ENCODE measurements at regions not wholly inside any gene's neighbourhood (a gene's known extent, or its start where the extent isn't known, plus 50 kb on each side); places are given as distances from the start of the nearest gene placed in this dataset.

DNA sequence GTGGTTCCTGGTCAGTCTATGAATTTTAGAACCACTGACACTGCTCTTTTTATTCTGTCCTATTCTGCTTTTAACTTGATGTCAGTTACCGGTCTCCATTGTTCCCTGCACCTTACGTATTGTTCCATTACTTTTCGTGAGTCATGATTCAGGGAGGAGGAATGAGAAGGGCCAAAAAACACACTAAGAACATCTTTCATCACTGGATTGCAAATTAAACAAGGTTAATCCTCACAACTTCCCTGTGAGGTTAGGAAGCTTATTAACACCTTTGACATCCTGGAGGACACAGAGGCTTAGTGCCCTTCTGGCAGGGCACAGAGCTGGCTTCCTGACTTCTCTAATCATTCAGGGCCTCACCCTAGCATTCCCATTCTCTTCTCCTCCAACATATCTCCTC is 227.6 kb upstream of the SATB1 start:
- H3K9me3 ChIP-seq (ENCODE audit: control insufficient read depth, insufficient read depth, low read length) = no peaks in the 10 kb centered on the region
- no peaks in the 10 kb centered on the region for H3K36me3 ChIP-seq (ENCODE audit: insufficient read depth, low read length)
- no peaks in the 10 kb centered on the region for H3K4me1 ChIP-seq (ENCODE audit: insufficient read depth, low read length)
- H3K9ac ChIP-seq (ENCODE audit: low read depth, low read length) = no peak overlapping the region

DNA sequence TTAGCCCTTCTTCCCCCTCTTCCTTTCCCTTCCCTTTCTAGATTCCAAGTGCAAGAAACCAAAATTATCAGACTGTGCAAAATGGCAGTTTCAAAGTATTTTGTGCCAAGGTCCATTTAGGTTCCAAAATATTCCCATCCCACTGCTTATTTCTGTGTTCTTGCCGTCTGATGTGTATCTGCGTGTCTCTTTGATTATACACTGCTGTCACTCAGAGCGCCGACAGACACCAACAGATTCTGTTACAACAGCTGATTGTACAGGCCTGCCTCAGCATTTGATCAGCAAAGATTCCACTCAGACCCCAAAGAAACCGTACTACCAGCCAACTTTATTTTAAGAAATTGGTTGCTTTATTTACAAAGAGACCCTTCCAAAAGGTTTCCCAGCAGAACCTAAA is 225.6 kb upstream of the SATB1 start:
- Histone ChIP-seq H3K36me3 (ENCODE audit: insufficient read depth, low read length) (no peaks in the 10 kb centered on the region), H3K4me1 (ENCODE audit: insufficient read depth, low read length) (no peaks in the 10 kb centered on the region), H3K9ac (ENCODE audit: low read depth, low read length) (no peak overlapping the region), H3K9me3 (ENCODE audit: control insufficient read depth, insufficient read depth, low read length) (no peaks in the 10 kb centered on the region)

DNA sequence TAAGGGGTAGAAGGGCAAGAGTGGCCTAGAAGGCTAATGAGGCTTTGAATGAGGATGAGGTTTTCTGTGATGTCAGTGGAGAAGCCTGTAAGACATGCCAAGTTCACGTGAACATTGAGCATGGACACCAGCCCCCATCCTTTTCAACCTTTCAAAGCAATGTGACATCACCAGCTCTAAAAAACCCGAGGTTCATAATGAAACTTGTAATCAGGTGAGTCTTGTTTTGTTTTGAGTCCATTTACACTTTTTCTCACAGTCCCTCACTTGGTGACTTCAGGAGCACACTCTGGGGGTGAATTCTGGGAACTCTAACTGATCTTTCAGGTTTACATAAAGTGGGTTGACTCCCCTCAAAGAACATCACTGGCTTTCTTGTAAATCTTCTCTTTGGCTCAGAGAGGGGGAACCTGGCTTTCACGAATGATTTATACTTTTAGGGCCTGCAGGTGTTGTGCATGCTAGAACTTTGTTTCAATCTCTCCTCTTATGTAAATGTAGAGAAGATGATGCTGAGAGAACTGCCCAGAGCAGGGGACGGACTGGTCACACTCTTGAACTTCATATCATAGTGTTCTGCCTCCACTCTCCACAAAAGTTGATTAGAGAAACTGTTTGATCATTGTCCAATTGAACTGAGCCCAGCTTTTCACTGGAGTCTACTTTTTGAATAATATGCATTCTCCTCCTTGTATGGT is 224.7 kb upstream of the SATB1 start:
- Histone ChIP-seq H3K9me3 (ENCODE audit: control insufficient read depth, insufficient read depth, low read length) (no peaks in the 10 kb centered on the region), H3K4me1 (ENCODE audit: insufficient read depth, low read length) (no peaks in the 10 kb centered on the region), H3K9ac (ENCODE audit: low read depth, low read length) (no peak overlapping the region), H3K36me3 (ENCODE audit: insufficient read depth, low read length) (no peaks in the 10 kb centered on the region)

DNA sequence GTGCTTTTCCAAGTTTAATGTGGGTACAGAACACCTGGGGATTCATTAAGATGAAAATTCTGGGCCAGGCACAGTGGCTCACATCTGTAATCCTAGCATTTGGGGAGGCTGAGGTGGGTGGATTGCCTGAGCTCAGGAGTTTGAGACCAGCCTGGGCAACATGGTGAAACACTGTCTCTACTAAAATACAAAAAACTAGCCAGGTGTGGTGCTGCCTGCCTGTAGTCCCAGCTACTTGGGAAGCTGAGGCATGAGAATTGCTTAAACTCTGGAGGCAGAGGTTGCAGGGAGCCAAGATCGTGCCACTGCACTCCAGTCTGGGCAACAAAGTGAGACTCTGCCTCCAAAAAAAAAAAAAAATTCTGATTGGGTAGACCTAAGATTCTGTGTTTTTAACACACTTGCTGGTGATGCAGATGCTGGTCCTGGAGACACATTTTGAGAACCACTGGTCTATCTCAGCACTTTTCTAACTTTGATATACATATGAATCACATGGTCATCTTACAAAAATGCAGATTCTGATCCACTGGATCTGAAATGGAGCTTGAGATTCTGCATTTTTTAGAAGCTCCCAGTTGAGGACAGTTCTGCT is 223.8 kb upstream of the SATB1 start:
- no peaks in the 10 kb centered on the region for H3K9me3 ChIP-seq (ENCODE audit: control insufficient read depth, insufficient read depth, low read length)
- H3K36me3 ChIP-seq (ENCODE audit: insufficient read depth, low read length) = no peaks in the 10 kb centered on the region
- no peaks in the 10 kb centered on the region for H3K4me1 ChIP-seq (ENCODE audit: insufficient read depth, low read length)
- no peak overlapping the region for H3K9ac ChIP-seq (ENCODE audit: low read depth, low read length)

GRCh38 chr3:18648159-18648558 is 223.0 kb upstream of the SATB1 start:
- H3K9ac ChIP-seq (ENCODE audit: low read depth, low read length) = no peak overlapping the region
- no peaks in the 10 kb centered on the region for H3K9me3 ChIP-seq (ENCODE audit: control insufficient read depth, insufficient read depth, low read length)
- H3K4me1 ChIP-seq (ENCODE audit: insufficient read depth, low read length) = no peaks in the 10 kb centered on the region
- no peaks in the 10 kb centered on the region for H3K36me3 ChIP-seq (ENCODE audit: insufficient read depth, low read length)

DNA sequence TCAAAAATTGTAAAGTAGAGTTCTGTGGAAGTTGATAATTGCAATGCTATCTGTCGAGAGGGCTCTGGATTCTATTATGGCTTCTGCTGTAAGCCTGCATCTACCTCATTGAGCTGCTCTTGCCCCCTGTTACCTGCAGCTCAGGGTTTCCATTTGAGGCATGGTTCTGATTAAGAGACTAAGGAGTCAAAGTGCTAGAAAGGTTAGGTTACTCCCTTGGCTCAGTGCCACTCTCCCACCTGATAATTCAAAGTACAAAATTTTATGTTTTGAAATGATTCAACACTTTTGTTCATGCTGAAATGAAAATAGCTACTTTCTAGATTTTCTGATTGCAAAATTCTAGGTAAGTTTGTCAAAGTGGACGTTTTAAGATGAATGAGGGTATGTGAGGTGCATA is 220.5 kb upstream of the SATB1 start:
- no peaks in the 10 kb centered on the region for H3K9me3 ChIP-seq (ENCODE audit: control insufficient read depth, insufficient read depth, low read length)
- no peaks in the 10 kb centered on the region for H3K36me3 ChIP-seq (ENCODE audit: insufficient read depth, low read length)
- no peaks in the 10 kb centered on the region for H3K4me1 ChIP-seq (ENCODE audit: insufficient read depth, low read length)
- H3K9ac ChIP-seq (ENCODE audit: low read depth, low read length) = no peak overlapping the region

GRCh38 chr3:18643281-18643680 is 218.1 kb upstream of the SATB1 start:
- no peaks in the 10 kb centered on the region for H3K36me3 ChIP-seq (ENCODE audit: insufficient read depth, low read length)
- H3K9ac ChIP-seq (ENCODE audit: low read depth, low read length) = no peak overlapping the region
- H3K4me1 ChIP-seq (ENCODE audit: insufficient read depth, low read length) = no peaks in the 10 kb centered on the region
- H3K9me3 ChIP-seq (ENCODE audit: control insufficient read depth, insufficient read depth, low read length) = no peaks in the 10 kb centered on the region

GRCh38 chr3:18641916-18642315 is 216.8 kb upstream of the SATB1 start:
- Histone ChIP-seq H3K4me1 (ENCODE audit: insufficient read depth, low read length) (no peaks in the 10 kb centered on the region), H3K9ac (ENCODE audit: low read depth, low read length) (no peak overlapping the region), H3K36me3 (ENCODE audit: insufficient read depth, low read length) (no peaks in the 10 kb centered on the region), H3K9me3 (ENCODE audit: control insufficient read depth, insufficient read depth, low read length) (no peaks in the 10 kb centered on the region)

- Histone ChIP-seq H3K36me3 (ENCODE audit: insufficient read depth, low read length) (no peaks in the 10 kb centered on the region), H3K9me3 (ENCODE audit: control insufficient read depth, insufficient read depth, low read length) (no peaks in the 10 kb centered on the region), H3K9ac (ENCODE audit: low read depth, low read length) (no peak overlapping the region), H3K4me1 (ENCODE audit: insufficient read depth, low read length) (no peaks in the 10 kb centered on the region)
Measured at GRCh38 chr3:18635215-18635614, 210.1 kb upstream of the SATB1 start.

- Histone ChIP-seq H3K36me3 (ENCODE audit: insufficient read depth, low read length) (no peaks in the 10 kb centered on the region), H3K9ac (ENCODE audit: low read depth, low read length) (no peak overlapping the region), H3K9me3 (ENCODE audit: control insufficient read depth, insufficient read depth, low read length) (no peaks in the 10 kb centered on the region), H3K4me1 (ENCODE audit: insufficient read depth, low read length) (no peaks in the 10 kb centered on the region)
Measured at GRCh38 chr3:18634461-18634860, 209.3 kb upstream of the SATB1 start.

DNA sequence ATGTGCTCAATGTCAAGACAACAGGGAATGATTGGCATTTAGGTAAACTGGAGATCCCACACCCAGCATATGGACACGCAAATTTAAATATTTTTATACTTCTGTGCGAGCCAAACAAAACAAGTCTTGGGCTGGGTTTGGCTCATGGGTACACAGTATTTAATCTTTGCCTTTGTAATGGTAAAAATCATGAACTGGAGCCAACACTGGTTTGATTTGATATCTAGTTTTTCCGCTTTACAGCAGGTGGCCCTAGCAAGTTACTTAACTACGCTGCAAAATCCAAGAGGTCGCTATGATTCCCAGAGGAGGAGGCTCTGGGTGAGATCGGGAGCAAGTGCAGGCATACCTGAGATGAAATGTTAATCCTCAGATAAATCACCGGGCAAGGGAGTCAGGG is 207.9 kb upstream of the SATB1 start:
- Histone ChIP-seq H3K9me3 (ENCODE audit: control insufficient read depth, insufficient read depth, low read length) (no peaks in the 10 kb centered on the region), H3K36me3 (ENCODE audit: insufficient read depth, low read length) (no peaks in the 10 kb centered on the region), H3K4me1 (ENCODE audit: insufficient read depth, low read length) (no peaks in the 10 kb centered on the region), H3K9ac (ENCODE audit: low read depth, low read length) (no peak overlapping the region)

- no peak overlapping the region for H3K9ac ChIP-seq (ENCODE audit: low read depth, low read length)
- H3K36me3 ChIP-seq (ENCODE audit: insufficient read depth, low read length) = no peaks in the 10 kb centered on the region
- H3K9me3 ChIP-seq (ENCODE audit: control insufficient read depth, insufficient read depth, low read length) = no peaks in the 10 kb centered on the region
- H3K4me1 ChIP-seq (ENCODE audit: insufficient read depth, low read length) = no peaks in the 10 kb centered on the region
Measured at GRCh38 chr3:18630295-18630694, 205.2 kb upstream of the SATB1 start.

DNA sequence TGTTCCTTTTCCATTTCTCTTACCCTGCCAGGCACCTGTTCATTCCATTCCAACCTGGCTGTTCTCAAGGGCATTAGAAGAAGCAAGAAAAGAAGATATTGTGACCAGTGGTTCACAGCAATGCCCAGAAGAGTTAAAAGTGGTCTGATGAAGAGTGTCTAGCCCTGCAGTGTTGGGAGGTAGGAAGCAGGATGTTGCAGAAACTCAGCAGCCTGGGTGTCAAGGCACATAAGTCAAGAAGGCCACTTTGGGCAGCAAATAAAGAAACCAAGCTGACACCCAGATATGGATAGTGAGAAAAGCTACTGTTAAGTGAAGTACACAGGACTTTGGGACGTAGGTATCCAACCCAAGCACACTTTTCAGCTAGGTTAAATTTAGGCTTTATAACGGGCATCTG is 199.9 kb upstream of the SATB1 start:
- Histone ChIP-seq H3K4me1 (ENCODE audit: insufficient read depth, low read length) (no peaks in the 10 kb centered on the region), H3K36me3 (ENCODE audit: insufficient read depth, low read length) (no peaks in the 10 kb centered on the region), H3K9me3 (ENCODE audit: control insufficient read depth, insufficient read depth, low read length) (no peaks in the 10 kb centered on the region), H3K9ac (ENCODE audit: low read depth, low read length) (no peak overlapping the region)

- Histone ChIP-seq H3K9me3 (ENCODE audit: control insufficient read depth, insufficient read depth, low read length) (no peaks in the 10 kb centered on the region), H3K36me3 (ENCODE audit: insufficient read depth, low read length) (no peaks in the 10 kb centered on the region), H3K9ac (ENCODE audit: low read depth, low read length) (no peak overlapping the region), H3K4me1 (ENCODE audit: insufficient read depth, low read length) (no peaks in the 10 kb centered on the region)
Measured at GRCh38 chr3:18623220-18623619, 198.1 kb upstream of the SATB1 start.

DNA sequence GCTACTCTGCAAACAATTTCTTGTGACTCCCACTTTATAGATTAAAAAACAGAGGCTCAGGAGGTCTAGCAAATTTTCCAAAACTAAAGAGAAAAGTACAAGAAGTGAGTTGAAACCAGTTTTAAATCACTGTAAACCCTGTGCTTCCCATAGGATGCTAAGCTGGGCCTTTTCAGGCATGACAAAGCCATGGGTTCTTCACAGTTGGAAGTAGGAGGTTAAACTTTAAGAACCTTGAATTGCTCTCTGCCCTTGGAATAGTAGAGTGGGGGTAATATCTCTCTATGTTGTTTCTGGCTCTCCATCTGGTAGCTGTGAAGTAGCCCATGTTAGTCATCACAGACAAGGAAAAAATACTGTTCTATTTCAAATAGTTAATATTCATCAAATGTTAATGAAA is 193.6 kb upstream of the SATB1 start:
- Histone ChIP-seq H3K9ac (ENCODE audit: low read depth, low read length) (no peak overlapping the region), H3K4me1 (ENCODE audit: insufficient read depth, low read length) (no peaks in the 10 kb centered on the region), H3K36me3 (ENCODE audit: insufficient read depth, low read length) (no peaks in the 10 kb centered on the region), H3K9me3 (ENCODE audit: control insufficient read depth, insufficient read depth, low read length) (no peaks in the 10 kb centered on the region)
